ENCODE measurements at regions not wholly inside any gene's neighbourhood (a gene's known extent, or its start where the extent isn't known, plus 50 kb on each side); places are given as distances from the start of the nearest gene placed in this dataset.
"Not testable (repeated sequence)": the region's sequence is repeated elsewhere in the genome, so short reads cannot be mapped to it uniquely, and the experiment has no call there.

DNA sequence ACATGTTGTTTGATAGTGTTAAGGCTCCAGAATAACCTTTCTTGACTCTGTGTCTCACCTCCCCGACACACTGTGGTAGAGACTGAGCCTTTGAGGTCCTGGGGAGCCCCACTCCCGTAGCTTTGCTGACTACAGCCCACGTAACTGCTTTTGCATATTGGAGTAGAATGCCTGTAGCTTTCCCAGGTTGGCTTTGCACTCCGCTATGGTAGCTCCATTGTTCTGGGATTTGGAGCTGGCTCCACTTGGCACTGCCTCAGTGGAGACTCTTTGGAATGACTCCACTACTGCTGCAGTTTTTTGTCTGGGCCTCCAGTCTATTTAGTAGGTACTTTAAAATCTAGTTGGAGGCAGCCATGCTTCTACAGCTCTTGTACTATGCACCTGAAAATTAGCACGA, 56.2 kb upstream of the ANXA1 start:
- no peak for DNase-seq (ENCODE audit: low read depth)
- no peak overlapping the region for H3K4me3 ChIP-seq (ENCODE audit: low read depth, low read length)

- no peak overlapping the region for H3K4me3 ChIP-seq (ENCODE audit: low read depth, low read length)
- DNase-seq (ENCODE audit: low read depth): no peak
These were observed 57.8 kb upstream of the ANXA1 start for GRCh38 chr9:73093740-73094379.

DNA sequence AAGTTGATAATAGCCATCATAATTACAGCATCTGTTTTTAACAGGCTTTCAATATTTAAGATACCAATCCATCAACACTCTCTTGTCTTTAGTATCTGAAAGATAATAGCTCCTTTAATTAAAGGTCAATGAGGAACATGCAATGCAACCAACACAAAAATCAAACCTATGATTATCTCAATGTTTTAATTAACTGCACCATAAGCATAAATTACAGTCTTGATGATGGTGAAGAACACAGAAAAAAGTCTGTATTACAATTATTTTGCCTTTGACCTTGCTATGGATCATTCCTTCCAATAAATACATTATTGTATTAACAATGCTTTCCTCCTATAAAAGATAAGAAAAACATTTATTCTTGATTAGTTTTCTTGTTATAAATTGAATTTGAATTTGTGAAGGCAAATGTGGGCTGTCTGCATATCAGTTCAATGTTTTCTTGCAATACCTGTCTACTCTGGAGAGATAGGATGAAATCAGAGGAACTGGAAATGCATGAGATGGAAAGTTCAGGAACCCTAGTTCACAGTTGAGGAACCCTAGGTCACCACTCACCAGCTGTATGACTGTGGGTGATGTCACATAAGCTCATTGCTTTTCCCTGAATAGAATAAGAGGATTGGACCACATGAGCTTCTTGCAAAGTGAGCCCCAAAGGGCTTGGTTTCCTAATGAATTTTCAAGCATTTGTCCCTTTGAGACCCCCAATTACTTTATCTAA, 58.5 kb upstream of the ANXA1 start:
- no peak for DNase-seq (ENCODE audit: low read depth)
- no peak overlapping the region for H3K4me3 ChIP-seq (ENCODE audit: low read depth, low read length)

DNA sequence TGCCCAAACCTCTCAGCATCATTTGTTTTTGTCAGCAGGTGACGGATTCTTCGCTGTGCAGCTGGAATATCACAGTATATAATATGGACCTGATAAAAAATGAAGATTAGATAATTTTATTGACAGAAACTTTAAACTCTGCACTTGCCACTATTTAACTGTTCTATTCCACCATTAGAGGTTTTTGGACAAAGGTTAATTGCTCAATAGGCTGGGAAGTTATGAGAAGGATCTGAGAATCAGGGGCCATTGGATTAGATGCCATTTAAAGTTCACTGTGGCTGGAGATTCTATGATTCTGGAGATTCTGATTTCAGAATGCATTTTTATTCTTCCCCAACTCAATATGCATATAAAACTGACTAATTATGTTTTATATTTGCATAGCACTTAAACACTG, 59.8 kb upstream of the ANXA1 start:
- no peak for DNase-seq (ENCODE audit: low read depth)
- no peak overlapping the region for H3K4me3 ChIP-seq (ENCODE audit: low read depth, low read length)

DNA sequence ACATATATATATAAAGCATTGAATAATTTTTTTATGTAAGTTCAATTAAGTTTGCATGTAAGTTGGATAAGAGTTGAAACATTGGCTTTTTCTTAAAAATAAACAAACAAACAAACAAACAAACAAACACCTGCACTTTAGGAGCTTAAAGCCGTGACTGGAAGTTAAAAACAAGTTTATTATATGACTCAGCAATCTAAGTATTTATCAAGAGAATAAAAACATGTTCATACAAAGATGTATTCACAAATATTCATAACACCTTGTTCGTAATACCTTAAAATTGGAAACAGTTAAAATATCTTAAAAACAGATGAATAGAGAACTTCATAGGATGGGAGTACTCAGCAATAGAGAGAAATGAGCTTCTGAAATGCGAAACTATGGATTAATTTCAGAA, 61.5 kb upstream of the ANXA1 start:
- DNase-seq (ENCODE audit: low read depth): no peak
- no peak overlapping the region for H3K4me3 ChIP-seq (ENCODE audit: low read depth, low read length)

- no peak for DNase-seq (ENCODE audit: low read depth)
These were observed 62.2 kb upstream of the ANXA1 start for GRCh38 chr9:73089304-73089985.

DNA sequence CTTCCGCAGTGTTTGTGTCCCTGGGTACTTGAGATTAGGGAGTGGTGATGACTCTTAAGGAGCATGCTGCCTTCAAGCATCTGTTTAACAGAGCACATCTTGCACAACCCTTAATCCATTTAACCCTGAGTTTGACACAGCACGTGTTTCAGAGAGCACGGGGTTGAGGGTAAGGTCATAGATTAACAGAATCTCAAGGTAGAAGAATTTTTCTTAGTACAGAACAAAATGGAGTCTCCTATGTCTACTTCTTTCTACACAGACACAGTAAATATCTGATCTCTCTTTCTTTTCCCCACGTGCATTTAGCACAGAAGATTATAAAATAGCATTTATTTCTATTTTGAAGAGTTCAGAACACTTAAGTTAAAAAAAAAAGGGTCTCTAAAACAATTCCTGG, 63.8 kb upstream of the ANXA1 start:
- not testable (repeated sequence) for H3K4me3 ChIP-seq (ENCODE audit: low read depth, low read length); DNase-seq (ENCODE audit: low read depth)

More at GRCh38 chr9:73089304-73089985, 62.2 kb upstream of the ANXA1 start:
- H3K4me3 ChIP-seq (ENCODE audit: low read depth, low read length): no peak overlapping the region

DNA sequence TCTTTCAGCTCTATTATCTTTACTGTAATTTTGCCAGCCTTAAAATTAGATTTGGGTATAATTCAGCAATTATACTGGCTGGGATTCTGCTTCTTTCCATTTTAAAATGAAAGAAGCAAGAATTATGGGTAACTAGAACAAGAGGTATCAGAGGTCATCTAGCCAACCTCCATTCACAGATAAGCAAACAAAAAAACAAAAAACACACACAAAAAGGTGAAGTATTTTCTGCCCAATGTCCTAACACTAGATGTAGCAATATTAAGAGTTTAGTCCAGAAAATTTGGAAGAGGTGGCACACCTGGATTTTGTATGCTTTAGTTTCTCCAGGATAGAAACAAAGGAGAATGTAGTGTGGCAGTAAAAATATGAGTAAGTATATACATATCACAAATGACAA, 68.1 kb upstream of the ANXA1 start:
- DNase-seq (ENCODE audit: low read depth): no peak
- H3K4me3 ChIP-seq (ENCODE audit: low read depth, low read length): no peak overlapping the region

GRCh38 chr9:73081979-73082657, 69.5 kb upstream of the ANXA1 start:
- DNase-seq (ENCODE audit: low read depth): peak; percentile 12
- no peak overlapping the region for H3K4me3 ChIP-seq (ENCODE audit: low read depth, low read length)

DNA sequence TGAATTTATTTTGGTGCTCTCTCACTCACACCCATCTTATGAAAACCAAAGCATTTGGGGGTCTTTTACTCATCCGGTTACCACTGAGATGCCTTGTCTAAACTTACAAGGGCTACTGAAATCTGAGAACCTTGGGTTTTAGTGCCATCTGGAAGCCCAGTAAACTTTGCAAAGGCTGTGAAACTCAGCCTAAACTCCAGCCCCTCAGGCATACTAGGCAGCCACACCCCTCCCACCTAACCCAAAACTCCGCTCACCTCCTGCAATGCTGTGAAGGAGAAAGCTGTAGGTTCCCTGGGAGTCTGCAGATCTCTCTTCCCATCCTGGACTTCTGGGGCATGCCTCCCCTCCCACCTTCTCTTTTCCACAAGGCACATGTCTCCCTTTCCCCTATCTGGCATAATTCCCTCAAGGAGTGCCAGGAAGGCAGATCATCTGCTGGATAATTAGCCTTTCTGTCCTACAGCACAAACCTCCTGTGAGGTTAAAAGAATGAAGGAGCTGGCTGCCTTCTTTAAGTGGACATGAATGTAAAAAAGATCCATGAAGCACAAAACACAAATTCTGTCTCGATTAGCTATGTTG, 71.5 kb upstream of the ANXA1 start:
- DNase-seq (ENCODE audit: low read depth): no peak
- no peak overlapping the region for H3K4me3 ChIP-seq (ENCODE audit: low read depth, low read length)

DNA sequence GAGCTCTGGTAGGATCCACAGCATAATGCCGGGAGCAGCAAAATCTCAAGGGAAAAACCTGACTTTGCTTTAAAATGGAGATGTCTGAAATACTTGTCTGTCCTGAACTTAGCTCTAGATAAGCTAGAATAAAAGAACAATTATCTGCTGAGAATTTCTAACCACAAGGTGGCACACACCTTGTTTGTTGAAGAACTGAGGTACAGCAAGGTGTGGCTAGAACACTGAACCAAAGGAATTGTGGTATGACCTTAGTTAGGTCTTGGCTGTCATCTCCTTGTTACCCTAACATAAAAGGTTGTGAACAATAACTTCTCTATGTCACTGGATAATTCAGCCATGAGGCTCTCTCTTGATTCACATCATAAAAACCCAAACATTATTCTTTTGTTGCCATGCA, 72.3 kb upstream of the ANXA1 start:
- H3K4me3 ChIP-seq (ENCODE audit: low read depth, low read length): no peak overlapping the region
- no peak for DNase-seq (ENCODE audit: low read depth)

GRCh38 chr9:73077625-73078030, 74.0 kb upstream of the ANXA1 start:
- H3K4me3 ChIP-seq (ENCODE audit: low read depth, low read length): no peak overlapping the region
- DNase-seq (ENCODE audit: low read depth): no peak

DNA sequence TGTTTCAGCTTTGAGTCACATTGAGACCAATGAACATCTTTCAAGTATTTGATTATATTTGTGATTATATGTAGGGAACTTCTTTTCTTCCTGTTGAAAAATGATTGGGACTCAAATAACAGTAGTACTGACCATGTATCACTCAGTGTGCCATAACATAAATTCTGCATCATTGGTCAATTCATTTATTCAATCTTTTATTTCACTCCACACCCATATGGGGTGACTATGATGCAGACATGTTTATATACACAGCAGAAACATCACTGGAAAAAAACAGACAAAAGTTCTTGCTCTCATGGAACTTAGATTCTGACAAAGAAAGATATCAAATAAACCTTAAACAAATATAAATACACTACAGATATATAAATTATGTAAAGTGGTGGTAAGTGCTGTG, 74.7 kb upstream of the ANXA1 start:
- DNase-seq (ENCODE audit: low read depth): no peak
- no peak overlapping the region for H3K4me3 ChIP-seq (ENCODE audit: low read depth, low read length)

DNA sequence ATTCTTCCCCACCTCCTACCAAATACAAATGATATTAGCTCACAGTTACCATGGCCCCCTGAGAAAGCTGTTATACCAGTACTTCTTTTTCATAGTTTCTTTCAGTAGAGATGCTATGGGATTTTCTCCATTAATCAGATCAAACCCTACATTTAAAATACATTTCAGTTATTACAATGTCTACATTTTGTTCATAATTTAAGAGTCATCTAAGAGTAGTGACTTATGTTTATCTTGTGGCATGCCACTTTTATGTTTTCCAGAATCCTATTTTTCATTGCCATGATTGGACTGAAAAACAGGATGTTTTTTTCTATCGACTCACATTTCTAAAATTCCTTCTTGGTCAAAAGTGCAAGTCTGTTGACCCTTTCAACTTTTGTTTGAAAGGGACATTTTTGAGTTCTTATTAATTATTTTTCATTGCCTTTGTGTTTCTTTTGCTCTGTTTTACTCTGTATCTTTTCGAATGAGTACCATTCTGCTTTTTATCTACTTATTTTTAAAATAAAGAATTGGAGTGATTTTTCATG, 77.4 kb upstream of the ANXA1 start:
- no peak overlapping the region for H3K4me3 ChIP-seq (ENCODE audit: low read depth, low read length)
- no peak for DNase-seq (ENCODE audit: low read depth)

GRCh38 chr9:73073337-73074175, 78.1 kb upstream of the ANXA1 start:
- DNase-seq (ENCODE audit: low read depth): no peak

GRCh38 chr9:73067074-73067473, 84.6 kb upstream of the ANXA1 start:
- DNase-seq (ENCODE audit: low read depth): no peak
- H3K4me3 ChIP-seq (ENCODE audit: low read depth, low read length): no peak overlapping the region

More at GRCh38 chr9:73073337-73074175, 78.1 kb upstream of the ANXA1 start:
- no peak overlapping the region for H3K4me3 ChIP-seq (ENCODE audit: low read depth, low read length)

GRCh38 chr9:73065439-73065838, 86.2 kb upstream of the ANXA1 start:
- H3K4me3 ChIP-seq (ENCODE audit: low read depth, low read length): no peak overlapping the region
- DNase-seq (ENCODE audit: low read depth): no peak

DNA sequence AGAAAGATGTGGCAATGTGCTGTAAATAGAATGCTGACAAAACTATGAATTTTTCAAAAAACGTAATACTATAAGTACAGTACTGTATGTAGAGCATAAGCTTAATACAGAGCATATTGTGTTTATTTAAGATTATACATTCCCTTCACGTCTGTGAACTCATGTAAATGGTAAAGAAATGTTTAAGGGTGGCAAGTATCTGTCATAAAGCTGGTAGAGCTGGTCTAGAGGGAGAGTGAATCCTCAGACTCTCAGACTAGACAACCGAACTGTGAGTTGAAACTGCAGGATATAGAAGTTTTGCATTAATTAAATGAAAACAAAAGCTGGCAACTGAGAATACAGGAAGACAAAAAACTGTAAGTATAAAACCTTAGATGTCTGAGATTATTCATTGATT, 87.3 kb upstream of the ANXA1 start:
- no peak overlapping the region for H3K4me3 ChIP-seq (ENCODE audit: low read depth, low read length)
- no peak for DNase-seq (ENCODE audit: low read depth)

DNA sequence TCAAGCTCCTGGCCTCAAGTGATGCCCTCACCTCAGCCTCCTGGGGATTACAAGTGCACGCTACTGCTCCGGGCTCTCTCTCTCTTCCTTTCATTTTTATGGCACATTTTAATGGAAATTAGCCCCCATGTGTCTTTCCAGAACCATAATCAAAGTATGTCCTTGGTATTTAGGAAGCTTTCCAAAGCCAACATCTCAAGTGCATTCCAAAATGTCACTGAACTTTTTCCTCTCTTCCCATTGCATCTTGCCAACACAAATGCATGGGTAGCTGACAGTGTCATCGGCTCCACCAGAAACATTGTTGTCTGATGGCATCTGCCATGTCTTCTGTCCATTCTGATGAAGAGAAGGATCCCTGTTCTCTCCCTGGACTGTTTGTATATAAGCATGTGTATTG, 90.5 kb upstream of the ANXA1 start:
- H3K4me3 ChIP-seq (ENCODE audit: low read depth, low read length): no peak overlapping the region
- DNase-seq (ENCODE audit: low read depth): no peak
